SK-N-SH treated with all-trans-retinoic acid at 6 μM for 48 hours (cell line): ENCODE measurements at regions not wholly inside any gene's neighbourhood (a gene's known extent, or its start where the extent isn't known, plus 50 kb on each side); places are given as distances from the start of the nearest gene placed in this dataset.

Experiments
- CSDC2 ChIP-seq: fragments of 250-450 bp; sonication (Bioruptor Pico); IDR thresholded peaks from 2 replicates; pipeline ENCODE4 v1.5.0; 2020; ENCODE audit warnings: mild to moderate bottlenecking, moderate library complexity
- TF ChIP-seq, protein P1 (sequence below): fragments of 250-450 bp; sonication (Bioruptor Pico); IDR thresholded peaks from 2 replicates; pipeline ENCODE4 v1.5.1; 2020; ENCODE audit warnings: low read depth, mild to moderate bottlenecking, moderate library complexity

DNA sequence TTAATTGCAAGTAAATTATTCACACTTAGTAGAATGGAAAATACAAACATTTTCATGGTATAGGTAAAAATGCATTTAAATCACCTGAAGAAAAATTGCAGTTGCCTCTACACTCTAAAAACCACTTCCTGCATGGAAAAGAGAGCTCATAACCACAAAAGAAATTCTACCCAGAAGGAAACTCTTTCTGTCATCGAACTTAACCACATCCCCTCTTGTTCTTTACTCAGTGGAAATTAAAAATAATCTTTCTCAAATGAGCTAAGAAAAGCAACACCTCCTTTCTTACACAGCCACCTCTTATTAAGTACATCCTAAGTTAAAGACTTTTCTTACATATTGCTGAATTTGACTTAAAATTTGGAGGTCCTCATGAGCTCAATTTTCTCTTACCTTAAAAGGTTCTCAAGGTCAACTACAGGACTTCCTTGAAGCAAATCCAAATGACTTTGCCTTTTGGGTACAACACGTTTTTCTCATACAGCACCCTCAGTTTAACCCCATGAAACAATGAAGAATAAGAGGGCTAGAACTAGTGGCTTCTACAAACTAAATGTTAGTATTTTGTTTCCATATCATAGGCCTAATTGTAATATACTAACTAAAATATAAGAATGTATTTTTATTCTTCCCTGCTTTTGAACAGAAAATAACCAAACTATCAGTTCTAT, 109.1 kb upstream of the CRIM1 start:
- TF ChIP-seq, protein P1, sequence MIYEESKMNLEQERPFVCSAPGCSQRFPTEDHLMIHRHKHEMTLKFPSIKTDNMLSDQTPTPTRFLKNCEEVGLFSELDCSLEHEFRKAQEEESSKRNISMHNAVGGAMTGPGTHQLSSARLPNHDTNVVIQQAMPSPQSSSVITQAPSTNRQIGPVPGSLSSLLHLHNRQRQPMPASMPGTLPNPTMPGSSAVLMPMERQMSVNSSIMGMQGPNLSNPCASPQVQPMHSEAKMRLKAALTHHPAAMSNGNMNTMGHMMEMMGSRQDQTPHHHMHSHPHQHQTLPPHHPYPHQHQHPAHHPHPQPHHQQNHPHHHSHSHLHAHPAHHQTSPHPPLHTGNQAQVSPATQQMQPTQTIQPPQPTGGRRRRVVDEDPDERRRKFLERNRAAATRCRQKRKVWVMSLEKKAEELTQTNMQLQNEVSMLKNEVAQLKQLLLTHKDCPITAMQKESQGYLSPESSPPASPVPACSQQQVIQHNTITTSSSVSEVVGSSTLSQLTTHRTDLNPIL (CRISPR knock-in tag) = no peak
- TF ChIP-seq CSDC2 (CRISPR knock-in tag) = no peak
